ENCODE measurements at regions not wholly inside any gene's neighbourhood (a gene's known extent, or its start where the extent isn't known, plus 50 kb on each side); places are given as distances from the start of the nearest gene placed in this dataset.

- peak; percentile 15 for DNase-seq (ENCODE audit: low spot score)
Observed at GRCh38 chr5:147169399-147169798, 65.4 kb upstream of the STK32A start.

DNA sequence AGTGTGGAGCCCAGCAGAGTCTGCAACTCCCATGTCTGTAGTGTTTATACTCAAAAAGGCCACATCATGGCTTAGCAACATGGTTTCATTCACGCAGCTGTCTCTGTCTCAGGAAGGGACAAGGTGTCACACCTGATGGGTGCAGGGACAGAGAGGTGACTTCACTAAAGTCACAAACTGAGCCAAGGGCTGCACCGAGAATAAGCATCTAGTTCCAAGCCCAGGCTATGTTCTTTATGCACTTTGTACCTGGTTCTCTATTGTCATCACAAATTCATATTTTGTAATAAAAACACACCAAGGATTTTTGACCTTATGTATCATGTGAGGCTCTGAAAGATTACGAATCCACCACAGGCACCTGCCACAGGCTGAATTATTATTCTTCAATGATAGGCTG, 64.9 kb upstream of the STK32A start:
- no peak for DNase-seq (ENCODE audit: low spot score)

GRCh38 chr5:147170603-147171002, 64.2 kb upstream of the STK32A start:
- DNase-seq (ENCODE audit: low spot score) = no peak

DNA sequence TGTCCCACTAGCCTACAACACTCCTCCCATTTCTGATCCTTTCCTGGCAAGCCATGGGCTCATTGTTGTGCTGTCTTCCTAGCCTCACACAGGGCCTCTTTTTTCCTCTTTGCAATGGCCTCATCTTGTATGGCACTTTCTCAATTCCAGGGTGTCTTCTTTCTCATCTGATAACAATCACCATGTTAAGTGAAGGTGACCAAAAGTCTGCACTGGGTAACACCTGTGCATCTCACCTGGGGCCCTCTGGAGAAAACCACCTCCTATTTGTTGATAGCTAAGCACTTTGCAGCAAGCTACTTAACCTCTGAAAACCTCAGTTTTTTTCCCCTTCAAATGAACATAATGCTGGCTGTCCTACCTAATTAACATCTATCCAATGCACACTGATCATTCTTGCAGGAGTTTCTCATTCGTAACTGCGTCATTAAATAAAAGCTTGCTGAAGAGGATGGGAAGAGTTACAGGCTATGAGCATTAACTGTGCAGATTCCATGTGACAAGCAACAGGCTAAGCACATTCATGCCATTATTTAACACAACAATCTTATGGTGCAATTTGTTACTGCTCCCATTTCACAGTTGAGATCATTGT, 60.1 kb upstream of the STK32A start:
- DNase-seq (ENCODE audit: low spot score) = no peak

- DNase-seq (ENCODE audit: low spot score) = no peak
Observed at GRCh38 chr5:147175516-147176097, 59.2 kb upstream of the STK32A start.

- DNase-seq (ENCODE audit: low spot score) = no peak
Observed at GRCh38 chr5:147176422-147176821, 58.4 kb upstream of the STK32A start.

DNA sequence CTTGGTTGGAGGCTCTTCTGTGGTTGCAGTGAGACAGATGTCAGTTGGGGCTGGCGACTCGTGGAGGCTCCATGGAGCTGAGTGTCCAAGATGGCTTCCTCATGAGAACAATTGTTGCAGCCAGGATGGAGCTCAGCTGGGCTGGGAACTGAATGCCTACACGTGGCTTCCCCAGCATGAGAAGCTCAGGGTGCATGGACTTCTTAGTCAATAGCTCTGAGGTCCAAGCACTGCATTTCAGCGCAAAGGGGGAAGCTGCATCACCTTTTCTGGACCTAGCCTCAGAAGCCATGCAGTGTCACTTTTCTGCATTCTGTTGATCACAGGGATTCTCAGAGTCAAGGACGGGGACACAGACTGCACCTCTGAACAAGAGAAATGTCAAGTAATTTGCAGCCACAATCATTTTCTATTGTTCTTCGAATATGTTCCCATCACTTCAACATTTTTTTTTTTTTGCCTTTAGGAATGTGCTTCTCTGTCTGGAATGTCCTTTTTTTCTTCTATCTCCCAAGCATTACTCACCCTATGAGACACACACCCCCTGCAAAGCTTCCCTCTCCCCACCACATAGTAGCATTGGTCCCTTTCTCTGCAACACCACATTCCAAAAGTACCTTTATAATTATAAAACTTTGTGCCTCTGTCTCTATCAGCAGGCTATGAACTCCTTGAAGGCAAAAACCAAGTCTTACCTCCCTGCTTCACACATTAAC, 57.5 kb upstream of the STK32A start:
- peak; percentile 29 for DNase-seq (ENCODE audit: low spot score)

- no peak for DNase-seq (ENCODE audit: low spot score)
Observed at GRCh38 chr5:147179562-147180147, 55.2 kb upstream of the STK32A start.

DNA sequence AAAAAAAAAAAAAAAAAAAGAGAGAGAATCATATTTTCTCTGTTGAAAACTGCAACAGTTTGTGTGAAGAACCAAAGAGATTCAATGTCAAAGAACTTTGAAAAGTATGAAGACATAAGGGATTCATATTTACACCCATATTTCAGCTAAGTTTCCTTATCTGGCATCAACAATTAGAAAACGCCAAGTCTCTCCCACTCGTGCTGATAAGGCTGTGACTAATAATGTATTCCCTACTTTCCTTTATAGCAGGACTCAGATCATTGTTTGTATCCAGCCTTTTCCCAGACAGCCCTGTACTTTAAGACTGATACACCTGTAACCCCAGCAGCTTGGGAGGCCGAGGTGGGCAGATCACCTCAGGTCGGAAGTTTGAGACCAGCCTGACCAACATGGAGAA, 54.1 kb upstream of the STK32A start:
- DNase-seq (ENCODE audit: low spot score) = no peak
